Trophoblast cell (in vitro differentiated cells and primary cell): ENCODE measurements at regions not wholly inside any gene's neighbourhood (a gene's known extent, or its start where the extent isn't known, plus 50 kb on each side); places are given as distances from the start of the nearest gene placed in this dataset.
"Not testable (repeated sequence)": the region's sequence is repeated elsewhere in the genome, so short reads cannot be mapped to it uniquely, and the experiment has no call there.

Source experiments
- DNase-seq, 2 donors: peaks; one replicate each; pipeline ENCODE4 v3.0.0-alpha.2; 2016
- H2AFZ ChIP-seq: 2 replicates; pipeline ENCODE4 v1.6.1; 2013; ENCODE audit warnings: low read length, moderate library complexity, mild to moderate bottlenecking; ENCODE audit not compliant: insufficient read depth, poor library complexity
- H2AK5ac ChIP-seq: 2 replicates; pipeline ENCODE4 v1.6.1; 2013; ENCODE audit warnings: mild to moderate bottlenecking, low read length
- H2BK120ac ChIP-seq: 2 replicates; pipeline ENCODE4 v1.6.1; 2013; ENCODE audit warnings: low read length, mild to moderate bottlenecking, moderate library complexity; ENCODE audit not compliant: insufficient read depth, poor library complexity
- H2BK12ac ChIP-seq: 2 replicates; pipeline ENCODE4 v1.6.1; 2013; ENCODE audit warnings: mild to moderate bottlenecking, low read length, moderate library complexity
- H2BK5ac ChIP-seq: 2 replicates; pipeline ENCODE4 v1.6.1; 2013; ENCODE audit warnings: low read length, low read depth, moderate library complexity, mild to moderate bottlenecking; ENCODE audit not compliant: poor library complexity
- H3K14ac ChIP-seq: 2 replicates; pipeline ENCODE4 v1.6.1; 2013; ENCODE audit warnings: mild to moderate bottlenecking, low read length
- H3K18ac ChIP-seq: 2 replicates; pipeline ENCODE4 v1.6.1; 2013; ENCODE audit warnings: mild to moderate bottlenecking, low read length
- H3K23ac ChIP-seq: 2 replicates; pipeline ENCODE4 v1.6.1; 2013; ENCODE audit warnings: low read length
- H3K27ac ChIP-seq: 2 replicates; pipeline ENCODE4 v1.5.1; 2013; ENCODE audit warnings: low read depth, mild to moderate bottlenecking, inconsistent platforms, low read length, moderate library complexity
- H3K27me3 ChIP-seq: 2 replicates; pipeline ENCODE4 v1.6.1; 2013; ENCODE audit warnings: inconsistent platforms, mild to moderate bottlenecking, low read length, moderate library complexity; ENCODE audit not compliant: insufficient read depth
- H3K36me3 ChIP-seq, 2 experiments: 1 replicate in 1 of 2; 2 replicates in 1 of 2; pipeline ENCODE4 v1.6.1; 2013; ENCODE audit warnings: low read length in 2 of 2, mild to moderate bottlenecking in 2 of 2, moderate library complexity in 1 of 2; ENCODE audit not compliant: insufficient read depth in 2 of 2, control insufficient read depth in 1 of 2
- H3K4ac ChIP-seq: 2 replicates; pipeline ENCODE4 v1.6.1; 2013; ENCODE audit warnings: low read depth, mild to moderate bottlenecking, low read length, moderate library complexity
- H3K4me1 ChIP-seq, 2 experiments: 1 replicate in 1 of 2; 2 replicates in 1 of 2; pipeline ENCODE4 v1.6.1; 2013; ENCODE audit warnings: low read length in 2 of 2, mild to moderate bottlenecking in 2 of 2, moderate library complexity in 1 of 2; ENCODE audit not compliant: insufficient read depth in 2 of 2, control insufficient read depth in 1 of 2
- H3K4me2 ChIP-seq: 2 replicates; pipeline ENCODE4 v1.6.1; 2013; ENCODE audit warnings: inconsistent platforms, mild to moderate bottlenecking, low read length, moderate library complexity
- H3K4me3 ChIP-seq: 2 replicates; pipeline ENCODE4 v1.5.1; 2013; ENCODE audit warnings: mild to moderate bottlenecking, low read depth, low read length, inconsistent platforms
- H3K79me1 ChIP-seq: one replicate; pipeline ENCODE4 v1.6.1; 2013; ENCODE audit warnings: low read length
- H3K79me2 ChIP-seq: 2 replicates; pipeline ENCODE4 v1.6.1; 2013; ENCODE audit warnings: low read length, mild to moderate bottlenecking; ENCODE audit not compliant: control insufficient read depth, insufficient read depth, poor library complexity
- H3K9ac ChIP-seq: 2 replicates; pipeline ENCODE4 v1.6.1; 2013; ENCODE audit warnings: mild to moderate bottlenecking, low read length
- H3K9me3 ChIP-seq: 2 replicates; pipeline ENCODE4 v1.6.1; 2013; ENCODE audit warnings: low read depth, mild to moderate bottlenecking, control low read depth, inconsistent platforms, low read length; ENCODE audit not compliant: insufficient read depth
- H4K12ac ChIP-seq: 2 replicates; pipeline ENCODE4 v1.6.1; 2013; ENCODE audit warnings: low read depth, mild to moderate bottlenecking, low read length, moderate library complexity
- H4K8ac ChIP-seq: 2 replicates; pipeline ENCODE4 v1.6.1; 2013; ENCODE audit warnings: low read depth, mild to moderate bottlenecking, low read length, moderate library complexity
- H4K91ac ChIP-seq: one replicate; pipeline ENCODE4 v1.6.1; 2013; ENCODE audit warnings: low read depth, mild to moderate bottlenecking, low read length, moderate library complexity
- WGBS: extraction: QIAGEN DNeasy Blood & Tissue Kit; methylation state at CpG from one replicate; pipeline ENCODE4 v1.1.7; 2013; ENCODE audit warnings: missing lambda C conversion rate; ENCODE audit not compliant: insufficient read length, insufficient coverage; ENCODE audit errors: extremely low coverage; 5-methylcytosine and 5-hydroxymethylcytosine counted together

GRCh38 chr10:21122907-21123306, 225.8 kb upstream of the NEBL start:
- Histone ChIP-seq H3K23ac (no peak overlapping the region), H3K9ac (no peak overlapping the region), H3K14ac (no peak overlapping the region), H2AFZ (no peak overlapping the region), H3K79me1 (no peaks in the 10 kb centered on the region), H3K4me2 (no peak overlapping the region), H4K12ac (no peak overlapping the region), H2AK5ac (no peak overlapping the region), H3K27ac (no peak overlapping the region), H2BK120ac (no peak overlapping the region), H3K4me3 (no peak overlapping the region), H2BK12ac (no peak overlapping the region), H3K27me3 (no peaks in the 10 kb centered on the region), H3K18ac (no peak overlapping the region), H3K9me3 (no peaks in the 10 kb centered on the region), H3K79me2 (no peaks in the 10 kb centered on the region), H3K4me1 (no peaks in the 10 kb centered on the region), H4K91ac (no peak overlapping the region), H2BK5ac (no peak overlapping the region), H3K36me3 (no peaks in the 10 kb centered on the region), H3K4ac (no peak overlapping the region), H4K8ac (no peak overlapping the region)
- no peak for DNase-seq

- H3K27me3 ChIP-seq, H4K12ac ChIP-seq, H3K9me3 ChIP-seq, H3K79me1 ChIP-seq, H3K14ac ChIP-seq, H3K79me2 ChIP-seq, H2BK120ac ChIP-seq, H3K4ac ChIP-seq, H2BK12ac ChIP-seq, DNase-seq, H2BK5ac ChIP-seq, H3K27ac ChIP-seq, H3K4me2 ChIP-seq, H4K91ac ChIP-seq, H3K18ac ChIP-seq, H4K8ac ChIP-seq, H3K4me3 ChIP-seq, H2AFZ ChIP-seq, H3K36me3 ChIP-seq, H2AK5ac ChIP-seq, H3K9ac ChIP-seq, H3K23ac ChIP-seq, H3K4me1 ChIP-seq: not testable (repeated sequence)
- WGBS = no CpG with 5 or more reads among the region's 3 CpGs
Measured at GRCh38 chr10:21121822-21122221, 224.7 kb upstream of the NEBL start.

- no peak overlapping the region for H3K9ac ChIP-seq
Measured at GRCh38 chr10:21114683-21115082, 217.6 kb upstream of the NEBL start.

GRCh38 chr10:21110358-21110757, 213.2 kb upstream of the NEBL start:
- Histone ChIP-seq H3K14ac (no peak overlapping the region), H3K4ac (no peak overlapping the region), H2BK5ac (no peak overlapping the region), H3K4me3 (no peak overlapping the region), H2AFZ (no peak overlapping the region), H4K91ac (no peak overlapping the region), H4K12ac (no peak overlapping the region), H3K36me3 (no peaks in the 10 kb centered on the region), H3K27ac (no peak overlapping the region), H3K4me1 (no peaks in the 10 kb centered on the region), H2AK5ac (no peak overlapping the region), H4K8ac (no peak overlapping the region), H3K9ac (no peak overlapping the region), H2BK12ac (no peak overlapping the region), H3K18ac (no peak overlapping the region), H3K79me1 (no peaks in the 10 kb centered on the region), H3K9me3 (no peaks in the 10 kb centered on the region), H3K4me2 (no peak overlapping the region), H3K23ac (no peak overlapping the region), H3K79me2 (no peaks in the 10 kb centered on the region), H3K27me3 (no peaks in the 10 kb centered on the region), H2BK120ac (no peak overlapping the region)
- WGBS = no CpG with 5 or more reads among the region's 2 CpGs
- no peak for DNase-seq

More at GRCh38 chr10:21114683-21115082, 217.6 kb upstream of the NEBL start:
- no peaks in the 10 kb centered on the region for H3K36me3 ChIP-seq
- no peak overlapping the region for H2BK12ac ChIP-seq
- no peak overlapping the region for H2AK5ac ChIP-seq
- no peaks in the 10 kb centered on the region for H3K79me1 ChIP-seq
- H3K4ac ChIP-seq = no peak overlapping the region
- no peak overlapping the region for H2AFZ ChIP-seq
- H3K79me2 ChIP-seq = no peaks in the 10 kb centered on the region
- no peak overlapping the region for H3K18ac ChIP-seq
- no peak for DNase-seq
- whole genome bisulfite sequencing = no CpG with 5 or more reads among the region's 4 CpGs
- no peaks in the 10 kb centered on the region for H3K4me1 ChIP-seq
- no peak overlapping the region for H3K27ac ChIP-seq
- no peak overlapping the region for H3K14ac ChIP-seq
- H4K91ac ChIP-seq = no peak overlapping the region
- no peak overlapping the region for H3K4me2 ChIP-seq
- H3K9me3 ChIP-seq = no peaks in the 10 kb centered on the region
- no peak overlapping the region for H3K23ac ChIP-seq
- no peak overlapping the region for H4K12ac ChIP-seq
- no peak overlapping the region for H4K8ac ChIP-seq
- no peak overlapping the region for H2BK120ac ChIP-seq
- no peak overlapping the region for H2BK5ac ChIP-seq
- no peak overlapping the region for H3K4me3 ChIP-seq
- H3K27me3 ChIP-seq = no peaks in the 10 kb centered on the region
